Anterior cingulate cortex (tissue), 58 donors: ENCODE measurements at regions not wholly inside any gene's neighbourhood (a gene's known extent, or its start where the extent isn't known, plus 50 kb on each side); places are given as distances from the start of the nearest gene placed in this dataset.
A peak's percentile ranks its signal among the peaks of the same experiment; 100 is the strongest.
"Not testable (repeated sequence)": the region's sequence is repeated elsewhere in the genome, so short reads cannot be mapped to it uniquely, and the experiment has no call there.

Experiments used
- DNase-seq, 58 donors: peaks; one replicate each; lab custom pipeline; 2025; lab: John Stamatoyannopoulos, UW

DNA sequence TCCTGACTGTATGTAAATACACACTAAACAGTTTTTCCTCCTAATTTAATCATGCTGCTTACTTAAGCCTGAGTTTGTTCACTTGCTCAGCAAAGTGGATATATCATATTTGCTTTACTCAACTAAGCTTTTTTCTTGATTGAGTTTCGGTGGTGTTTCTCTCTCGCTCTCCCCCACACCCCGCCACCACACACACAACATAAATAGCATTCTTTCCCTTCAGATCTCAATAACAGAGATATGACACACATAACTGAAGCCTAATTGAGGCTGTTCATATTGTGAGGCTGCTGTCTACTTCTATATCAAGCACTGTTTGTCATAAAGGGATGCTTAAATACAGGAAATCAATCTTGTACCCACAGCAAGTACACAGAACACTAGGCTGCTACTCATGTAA is 364.9 kb downstream of the FAT3 start:
- DNase-seq, result no peak

DNA sequence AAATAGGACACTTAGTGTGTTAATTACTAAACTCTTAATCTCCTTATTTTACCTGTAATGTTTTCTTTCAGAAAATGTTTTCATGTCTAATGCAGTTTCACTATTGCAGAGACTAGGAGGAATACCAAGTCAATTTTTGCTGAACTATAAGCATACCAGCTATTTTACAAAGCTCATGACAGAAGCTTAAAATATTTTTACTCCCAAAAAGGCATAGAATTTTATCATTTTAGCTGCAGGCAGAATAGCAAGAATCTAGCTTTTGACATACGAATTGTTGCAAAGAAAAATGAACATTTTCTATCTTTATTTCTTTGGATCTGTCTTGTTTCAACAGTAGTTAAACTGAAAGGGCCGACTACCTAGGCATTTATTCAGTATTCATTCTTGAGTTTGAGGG is 366.9 kb downstream of the FAT3 start:
- DNase-seq, result no peak

- no peak for DNase-seq
Observed at GRCh38 chr11:92594251-92594650, 369.6 kb downstream of the FAT3 start.

DNA sequence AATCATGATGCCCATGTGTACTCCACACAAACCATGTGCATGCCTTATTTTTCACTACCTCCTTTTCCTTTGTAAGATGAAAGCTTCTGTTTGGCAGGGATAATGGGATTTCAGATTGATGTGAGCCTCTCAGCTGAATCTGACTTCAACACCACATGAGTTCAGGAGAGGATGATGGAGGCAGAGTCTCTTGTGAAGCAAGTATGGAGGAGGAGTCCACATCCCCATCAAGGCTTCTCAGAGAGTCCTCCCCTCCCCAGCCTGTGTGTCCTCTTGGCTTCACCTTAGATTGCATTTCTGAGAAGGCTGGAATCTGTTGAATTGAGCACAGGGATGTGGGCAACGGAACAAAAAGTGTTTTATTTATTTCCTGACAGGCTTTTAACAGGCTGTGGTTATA is 370.4 kb downstream of the FAT3 start:
- peak in 15 of 58 donors; percentile 1 to 59 (median 17) for DNase-seq

DNA sequence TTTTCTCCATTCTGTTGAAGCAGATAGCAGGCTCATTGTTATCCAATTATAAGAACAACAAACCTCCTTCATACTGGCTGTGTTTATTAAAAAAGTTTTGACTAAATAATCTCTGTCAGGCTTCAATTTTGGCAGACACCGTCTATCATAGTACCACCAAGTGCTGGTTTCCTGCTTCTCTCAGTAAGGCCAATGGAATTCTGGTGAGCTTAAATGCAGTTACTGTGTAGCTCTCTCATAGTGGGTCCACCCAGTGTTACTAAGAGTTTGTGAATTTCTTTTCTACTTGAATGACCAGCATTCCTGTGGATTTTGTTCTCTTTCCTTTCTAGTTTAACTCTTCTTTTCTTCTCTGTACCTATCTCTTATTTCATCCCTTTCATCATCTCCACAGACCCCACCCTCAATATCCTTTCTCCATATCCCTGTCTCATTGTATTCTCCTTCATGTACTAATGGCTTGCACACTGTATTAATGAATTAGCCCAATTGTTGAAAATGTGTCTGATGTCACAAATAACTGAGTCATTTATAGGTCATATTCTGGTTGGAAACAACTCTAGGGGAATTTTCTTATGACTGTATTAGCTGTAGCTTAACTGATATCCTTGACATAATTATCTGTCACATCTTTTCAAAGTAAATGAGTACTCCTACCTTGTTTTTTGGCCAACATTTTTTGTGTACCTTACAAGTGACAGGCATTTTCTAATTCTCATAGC is 372.1 kb downstream of the FAT3 start:
- DNase-seq, result no peak

DNA sequence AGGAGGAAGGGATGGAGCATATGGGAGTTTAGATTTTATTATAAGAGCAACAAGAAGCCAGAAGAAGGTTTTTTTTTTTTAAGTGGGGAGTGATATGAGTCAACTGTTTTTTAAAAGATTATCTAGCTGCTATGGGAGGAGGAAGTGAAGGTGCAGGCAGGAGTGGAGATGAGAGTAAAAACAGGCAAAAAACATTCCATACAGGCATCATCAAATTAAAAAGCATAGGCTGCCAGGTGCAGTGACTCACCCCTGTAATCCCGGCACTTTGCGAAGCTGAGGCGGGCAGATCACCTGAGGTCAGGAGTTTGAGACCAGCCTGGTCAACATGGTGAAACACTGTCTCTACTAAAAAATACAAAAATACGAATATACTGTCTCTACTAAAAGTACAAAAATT is 368.4 kb upstream of the MTNR1B start:
- DNase-seq, result no peak

GRCh38 chr11:92605667-92606066 is 363.8 kb upstream of the MTNR1B start:
- peak in 2 of 58 donors; percentile 3 to 5 for DNase-seq

- no peak for DNase-seq
Observed at GRCh38 chr11:92607969-92608722, 361.3 kb upstream of the MTNR1B start.

- no peak for DNase-seq
Observed at GRCh38 chr11:92611157-92611556, 358.3 kb upstream of the MTNR1B start.

GRCh38 chr11:92618020-92618419 is 351.4 kb upstream of the MTNR1B start:
- not testable (repeated sequence) for DNase-seq

GRCh38 chr11:92623055-92623454 is 346.4 kb upstream of the MTNR1B start:
- no peak for DNase-seq

GRCh38 chr11:92625894-92626293 is 343.6 kb upstream of the MTNR1B start:
- DNase-seq, result no peak

DNA sequence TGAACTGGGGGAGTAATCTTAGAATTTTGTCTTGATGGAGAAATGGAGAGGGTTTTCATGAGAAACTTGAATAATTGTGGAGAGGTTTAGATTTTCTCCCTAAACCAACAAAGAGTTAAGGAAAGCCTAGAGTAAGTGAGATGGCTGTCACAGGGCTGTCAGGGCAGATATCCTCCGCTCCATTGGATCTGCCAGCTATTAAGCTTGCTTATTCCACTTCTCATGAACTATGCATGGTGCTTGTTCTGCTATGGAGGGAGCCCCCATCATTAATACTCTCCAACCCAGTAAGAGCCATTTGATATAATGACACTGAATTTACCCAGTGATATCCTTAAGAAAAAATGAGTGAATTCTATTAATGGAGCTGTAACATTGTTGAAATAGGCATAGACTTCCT is 342.8 kb upstream of the MTNR1B start:
- DNase-seq, result no peak

DNA sequence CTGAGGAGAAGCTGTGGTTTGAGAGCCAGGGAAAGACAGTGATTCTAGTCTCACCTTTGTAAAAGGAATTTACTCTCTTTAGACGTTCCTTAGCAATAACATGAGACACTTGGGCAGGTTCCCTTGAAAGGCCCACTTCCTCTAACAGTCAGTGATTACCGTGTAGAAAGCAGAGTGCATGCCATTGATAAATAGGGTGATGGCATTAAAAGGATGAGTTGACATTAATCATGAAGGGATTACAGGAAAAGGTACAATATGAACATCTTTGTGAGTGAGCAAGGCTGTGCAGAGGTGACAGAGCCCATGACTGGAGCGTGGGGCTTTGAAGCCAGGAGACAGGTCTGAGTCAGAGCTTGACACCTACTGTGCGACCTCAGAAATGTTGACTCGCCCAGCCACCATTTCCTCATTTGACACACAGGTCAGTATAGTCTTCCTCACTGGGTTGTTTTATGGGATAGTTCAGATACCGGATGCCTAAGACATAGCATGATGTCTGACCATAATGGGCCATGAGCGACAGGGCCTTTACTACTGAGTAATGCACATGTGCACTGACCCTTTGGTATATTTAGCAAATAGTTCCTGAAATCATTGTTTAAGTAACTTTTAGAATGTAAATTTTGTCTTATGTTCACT is 341.7 kb upstream of the MTNR1B start:
- DNase-seq, result no peak

GRCh38 chr11:92628401-92629292 is 340.8 kb upstream of the MTNR1B start:
- DNase-seq, result no peak

DNA sequence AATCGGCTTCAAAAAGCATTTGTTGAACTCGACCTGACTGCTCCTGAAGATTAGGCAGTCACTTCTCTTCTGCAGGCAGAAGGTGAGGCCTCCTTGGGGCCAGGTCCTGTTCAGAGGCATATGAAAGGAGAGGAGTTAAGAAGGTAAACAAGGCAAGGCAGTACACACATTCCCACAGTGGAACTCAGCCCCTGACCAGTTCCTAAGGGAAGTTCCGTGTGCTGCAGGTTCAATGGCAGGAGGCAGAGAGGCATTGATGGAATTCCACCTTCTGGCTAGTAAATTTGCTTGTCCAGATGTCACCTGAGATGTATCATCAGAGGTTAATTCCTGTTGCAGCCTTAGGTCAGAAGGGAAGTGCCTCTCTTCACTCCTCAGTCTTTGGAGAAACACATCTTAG is 337.0 kb upstream of the MTNR1B start:
- no peak for DNase-seq

- DNase-seq, result no peak
Observed at GRCh38 chr11:92633820-92634219, 335.6 kb upstream of the MTNR1B start.

GRCh38 chr11:92636543-92637188 is 332.8 kb upstream of the MTNR1B start:
- DNase-seq, result no peak

DNA sequence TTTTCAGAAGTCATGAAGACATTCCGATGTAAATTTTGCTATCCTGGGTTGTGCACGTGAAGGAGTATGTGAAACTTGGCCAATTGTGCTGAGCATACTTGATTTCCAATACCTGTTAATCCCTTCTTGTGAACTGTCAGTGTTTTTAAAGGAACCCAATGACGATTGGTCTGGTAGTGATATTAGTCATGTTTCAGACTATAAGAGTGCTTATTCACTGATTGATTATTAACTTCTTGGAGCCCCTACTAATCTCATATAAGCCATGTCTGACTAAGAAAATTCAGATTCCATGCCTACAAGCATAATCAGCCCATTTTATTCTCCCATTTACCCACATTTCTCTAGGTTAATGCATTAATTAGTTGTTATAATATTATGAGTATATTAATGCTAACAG is 330.8 kb upstream of the MTNR1B start:
- DNase-seq, result no peak
